Psoas muscle (tissue), 7 donors: ENCODE measurements at regions not wholly inside any gene's neighbourhood (a gene's known extent, or its start where the extent isn't known, plus 50 kb on each side); places are given as distances from the start of the nearest gene placed in this dataset.

Experiments
- ATAC-seq, 4 donors: fragments of 200-7000 bp; cut with Tn5 transposase; one replicate each; pipeline ENCODE4 v1.9.1; 2020; ENCODE audit warnings: moderate library complexity in 3 of 4, mild to moderate bottlenecking in 2 of 4
- DNase-seq, 2 donors: peaks; one replicate each; pipeline ENCODE4 v3.0.0-alpha.2; 2020
- H3K27ac ChIP-seq: fragments of 200-600 bp; one replicate; pipeline ENCODE4 v1.8.0; 2022
- H3K27me3 ChIP-seq, 3 donors: fragments of 200-600 bp in 1 of 3; one replicate each; pipeline versions ENCODE4 v1.6.1 to v1.8.0; 2013 to 2022; ENCODE audit warnings: low read length in 2 of 3, mild to moderate bottlenecking in 2 of 3, moderate library complexity in 1 of 3; ENCODE audit not compliant: insufficient read depth in 3 of 3
- H3K36me3 ChIP-seq, 2 donors: fragments of 200-600 bp in 1 of 2; one replicate each; pipeline versions ENCODE4 v1.6.1 to v1.8.0; 2013 to 2022; ENCODE audit warnings: low read depth in 1 of 2, mild to moderate bottlenecking in 1 of 2, moderate library complexity in 1 of 2; ENCODE audit not compliant: insufficient read depth in 1 of 2
- H3K4me1 ChIP-seq: fragments of 200-600 bp; one replicate; pipeline ENCODE4 v1.8.0; 2022
- H3K4me3 ChIP-seq: fragments of 200-600 bp; one replicate; pipeline ENCODE4 v1.8.0; 2022; ENCODE audit warnings: mild to moderate bottlenecking
- H3K9me3 ChIP-seq: fragments of 200-600 bp; one replicate; pipeline ENCODE4 v1.8.0; 2022
- WGBS, 3 donors: extraction: QIAGEN DNeasy Blood & Tissue Kit; methylation state at CpG; one replicate each; pipeline versions ENCODE4 v1.1.6 to v1.1.7; 2013; 5-methylcytosine and 5-hydroxymethylcytosine counted together
- intact Hi-C, 2 donors: fragments of 100-400 bp; cut with DNase I; formaldehyde crosslinking; loops; one replicate each; pipeline versions ENCODE4 v1.11.0 to v1.14.2; 2022
- TF ChIP-seq, protein P1 (sequence below): fragments of 200-600 bp; IDR thresholded peaks from one replicate; pipeline ENCODE4 v1.8.0; 2022; ENCODE audit warnings: antibody characterized with exemption
- donor health status: healthy with polysubstance abuse.
- donor health status: DM: no; HTN: no; CAD: no; lungs with moderate emphysema.
- donor health status: Bipolar disorder and iron deficiency.
- donor health status: healthy.
- donor health status: DM: yes; HTN: yes; CAD: no.
- donor health status: DM: no; HTN: no; CAD: no.
- donor health status: DM: yes; HTN: yes; CAD: no.

DNA sequence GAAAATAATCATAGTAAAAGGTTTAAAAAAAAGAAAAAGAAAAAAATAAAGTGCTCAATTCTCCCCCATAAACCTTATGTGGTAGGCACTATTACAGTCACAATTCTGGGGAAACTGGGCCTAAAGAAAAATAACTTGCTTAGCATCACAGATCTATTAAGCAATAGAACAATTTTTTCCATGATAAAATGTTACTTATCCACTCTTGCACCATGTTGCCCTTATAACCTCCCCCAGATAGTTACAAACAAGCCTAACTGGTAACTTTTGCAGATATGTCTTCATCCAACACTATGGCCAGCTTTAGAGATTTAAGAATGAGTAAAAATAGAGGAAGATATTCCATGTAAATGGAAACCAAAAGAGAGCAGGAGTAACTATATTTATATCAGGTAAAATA is 164.8 kb downstream of the DUSP6 start:
- intact Hi-C loops = loop anchor here in 1 of 2 donors (10.0 kb wide), 1 partner anchor 113 kb away; no protein-coding TSS in a partner anchor
- TF ChIP-seq, protein P1, sequence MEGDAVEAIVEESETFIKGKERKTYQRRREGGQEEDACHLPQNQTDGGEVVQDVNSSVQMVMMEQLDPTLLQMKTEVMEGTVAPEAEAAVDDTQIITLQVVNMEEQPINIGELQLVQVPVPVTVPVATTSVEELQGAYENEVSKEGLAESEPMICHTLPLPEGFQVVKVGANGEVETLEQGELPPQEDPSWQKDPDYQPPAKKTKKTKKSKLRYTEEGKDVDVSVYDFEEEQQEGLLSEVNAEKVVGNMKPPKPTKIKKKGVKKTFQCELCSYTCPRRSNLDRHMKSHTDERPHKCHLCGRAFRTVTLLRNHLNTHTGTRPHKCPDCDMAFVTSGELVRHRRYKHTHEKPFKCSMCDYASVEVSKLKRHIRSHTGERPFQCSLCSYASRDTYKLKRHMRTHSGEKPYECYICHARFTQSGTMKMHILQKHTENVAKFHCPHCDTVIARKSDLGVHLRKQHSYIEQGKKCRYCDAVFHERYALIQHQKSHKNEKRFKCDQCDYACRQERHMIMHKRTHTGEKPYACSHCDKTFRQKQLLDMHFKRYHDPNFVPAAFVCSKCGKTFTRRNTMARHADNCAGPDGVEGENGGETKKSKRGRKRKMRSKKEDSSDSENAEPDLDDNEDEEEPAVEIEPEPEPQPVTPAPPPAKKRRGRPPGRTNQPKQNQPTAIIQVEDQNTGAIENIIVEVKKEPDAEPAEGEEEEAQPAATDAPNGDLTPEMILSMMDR = no peak
- Histone ChIP-seq H3K36me3 (no peaks in the 10 kb centered on the region), H3K27me3 (no peaks in the 10 kb centered on the region), H3K4me3 (no peak overlapping the region), H3K9me3 (peaks cover 22% of the 10 kb centered on the region), H3K27ac (no peak overlapping the region), H3K4me1 (no peaks in the 10 kb centered on the region)
- no peak for ATAC-seq
- no peak for DNase-seq

DNA sequence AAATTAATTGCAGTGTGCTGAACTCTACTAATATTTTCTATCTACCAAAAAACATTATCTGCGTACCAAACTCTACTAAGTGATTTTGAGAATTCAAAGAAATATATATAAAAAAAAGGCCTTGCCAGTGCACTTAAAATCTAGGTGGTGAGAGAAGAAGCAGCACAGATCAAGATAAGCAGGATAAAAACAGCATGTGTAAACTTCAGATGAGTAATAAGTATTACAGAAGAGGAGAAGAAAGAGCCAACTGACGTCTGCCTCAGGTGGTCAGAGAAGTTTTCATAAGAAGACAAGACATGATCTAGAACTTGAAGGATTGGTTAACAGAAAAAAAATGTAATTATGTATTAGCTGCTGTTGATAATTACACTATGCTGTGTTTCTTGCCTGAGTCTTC is 166.4 kb downstream of the DUSP6 start:
- ATAC-seq (no peak), DNase-seq (no peak)
- TF ChIP-seq, protein P1 = no peak
- peaks cover 22% of the 10 kb centered on the region for H3K9me3 ChIP-seq
- H3K4me1 ChIP-seq = no peaks in the 10 kb centered on the region
- H3K36me3 ChIP-seq = no peaks in the 10 kb centered on the region
- no peaks in the 10 kb centered on the region for H3K27me3 ChIP-seq
- 84 to 90% (median 89%) methylated on average over 2 of the region's 2 CpGs for WGBS, 3 donors
- no peak overlapping the region for H3K4me3 ChIP-seq
- H3K27ac ChIP-seq = no peak overlapping the region
- intact Hi-C loops = loop anchor here in 1 of 2 donors (10.0 kb wide), 1 partner anchor 111 kb away; no protein-coding TSS in a partner anchor

DNA sequence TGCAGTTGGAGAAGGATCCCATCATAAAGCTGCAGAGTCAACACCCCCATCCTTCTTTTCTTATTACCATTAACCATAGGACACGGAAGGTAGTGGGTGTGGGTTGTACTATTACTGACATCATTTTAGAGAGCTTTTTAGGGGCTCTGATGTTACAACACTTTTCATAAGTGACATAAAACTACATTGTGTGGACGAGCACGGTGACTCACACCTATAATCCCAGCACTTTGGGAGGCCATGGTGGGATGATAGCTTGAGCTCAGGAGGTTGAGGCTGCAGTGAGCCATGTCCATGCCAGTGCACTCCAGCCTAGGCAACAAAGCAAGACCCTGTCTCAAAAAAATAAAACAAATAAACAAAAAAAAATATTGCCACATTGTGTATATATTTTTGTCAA is 167.1 kb downstream of the DUSP6 start:
- ATAC-seq (no peak), DNase-seq (no peak)
- no peaks in the 10 kb centered on the region for H3K36me3 ChIP-seq
- H3K9me3 ChIP-seq = peaks cover 18% of the 10 kb centered on the region
- no peak overlapping the region for H3K27ac ChIP-seq
- WGBS, 3 donors = 91 to 92% (median 92%) methylated on average over 3 of the region's 3 CpGs
- no peaks in the 10 kb centered on the region for H3K4me1 ChIP-seq
- intact Hi-C loops = loop anchor here in 1 of 2 donors (10.0 kb wide), 1 partner anchor 110 kb away; no protein-coding TSS in a partner anchor
- TF ChIP-seq, protein P1 = no peak
- no peak overlapping the region for H3K4me3 ChIP-seq
- no peaks in the 10 kb centered on the region for H3K27me3 ChIP-seq

DNA sequence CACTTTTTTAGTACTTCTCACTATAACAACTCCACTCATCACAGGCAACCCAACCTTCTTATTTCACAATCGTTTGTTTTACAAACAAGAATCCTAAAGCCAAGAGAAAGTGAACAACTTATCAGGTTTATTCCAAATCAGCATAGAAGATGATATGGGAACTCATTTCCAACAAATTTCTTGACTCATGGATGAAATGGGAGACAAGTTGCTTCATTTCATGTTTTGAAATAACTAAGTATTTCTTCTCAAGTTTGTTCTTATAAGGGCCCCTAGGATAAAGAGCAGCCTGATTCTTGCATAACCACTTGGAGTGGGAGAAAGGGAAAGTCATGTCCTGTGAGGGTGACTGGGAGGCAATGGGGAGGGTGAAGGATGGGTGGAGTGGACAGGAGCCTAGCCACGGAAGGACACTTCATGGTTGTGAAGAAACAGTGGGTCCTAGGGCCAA is 168.3 kb downstream of the DUSP6 start:
- H3K4me3 ChIP-seq = no peak overlapping the region
- H3K4me1 ChIP-seq = no peaks in the 10 kb centered on the region
- no peak overlapping the region for H3K27ac ChIP-seq
- ATAC-seq (peak; percentile 32 to 89 (median 86)), DNase-seq (peak; percentile 64 to 79)
- H3K27me3 ChIP-seq = no peaks in the 10 kb centered on the region
- H3K36me3 ChIP-seq = no peaks in the 10 kb centered on the region
- intact Hi-C loops = loop anchor here in 1 of 2 donors (10.0 kb wide), 1 partner anchor 109 kb away; no protein-coding TSS in a partner anchor
- peaks cover 7% of the 10 kb centered on the region for H3K9me3 ChIP-seq
- TF ChIP-seq, protein P1 = no peak
- 71 to 78% (median 77%) methylated on average over 2 of the region's 2 CpGs for WGBS, 3 donors
